Panc1 (cell line): ENCODE measurements at regions not wholly inside any gene's neighbourhood (a gene's known extent, or its start where the extent isn't known, plus 50 kb on each side); places are given as distances from the start of the nearest gene placed in this dataset.

Experiments
- ATAC-seq: fragments of 200-7000 bp; cut with Tn5 transposase; 2 replicates; pipeline ENCODE4 v1.9.1; 2020; ENCODE audit warnings: mild to moderate bottlenecking, moderate library complexity
- BruUV-seq: library from RNA; stranded (reverse); fragments of 400-500 nt; replicated peaks from 2 replicates; lab custom pipeline; 2021; lab: Mats Ljungman, UMichigan
- CTCF ChIA-PET: fragments of 300-600 bp; sonication (Branson Sonifier 250); formaldehyde crosslinking; loops from one replicate; lab custom pipeline; 2022; ENCODE audit warnings: antibody characterized with exemption; lab: Charles Lee
- POLR2A ChIA-PET: fragments of 300-600 bp; sonication (Branson Sonifier 250); formaldehyde crosslinking; loops from one replicate; lab custom pipeline; 2022; ENCODE audit warnings: antibody characterized with exemption; lab: Charles Lee
- DNase-seq: peaks from one replicate; pipeline ENCODE4 v3.0.0-alpha.2; 2010; ENCODE audit warnings: low read depth, low spot score
- H3K27ac ChIP-seq: 2 replicates; pipeline ENCODE4 v1.5.1; 2011; ENCODE audit warnings: mild to moderate bottlenecking, low read length, inconsistent platforms
- H3K27me3 ChIP-seq: fragments of 200-500 bp; sonication (Bioruptor generic); 2 replicates; pipeline ENCODE4 v1.6.0; 2014; ENCODE audit warnings: low read length, inconsistent platforms; ENCODE audit not compliant: control insufficient read depth, insufficient read depth
- H3K36me3 ChIP-seq: fragments of 200-500 bp; sonication (Bioruptor generic); 2 replicates; pipeline ENCODE4 v1.5.1; 2014; ENCODE audit warnings: inconsistent platforms, mild to moderate bottlenecking, low read length, moderate library complexity; ENCODE audit not compliant: control insufficient read depth, insufficient read depth
- H3K4me1 ChIP-seq: 2 replicates; pipeline ENCODE4 v1.5.1; 2011; ENCODE audit warnings: inconsistent platforms, mild to moderate bottlenecking, low read length, moderate library complexity; ENCODE audit not compliant: control insufficient read depth, insufficient read depth
- H3K4me3 ChIP-seq, 2 experiments: 2 replicates each; pipeline ENCODE4 v1.5.1; 2011 to 2012; ENCODE audit warnings: low read depth in 2 of 2, low read length in 2 of 2, mild to moderate bottlenecking in 2 of 2, inconsistent platforms in 1 of 2, moderate library complexity in 1 of 2
- H3K9me3 ChIP-seq: fragments of 200-500 bp; sonication (Bioruptor generic); 2 replicates; pipeline ENCODE4 v1.5.1; 2014; ENCODE audit warnings: low read depth, mild to moderate bottlenecking, inconsistent platforms, low read length, moderate library complexity; ENCODE audit not compliant: control insufficient read depth, insufficient read depth
- CTCF ChIP-seq: fragments of 450-650 bp; IDR thresholded peaks from 2 replicates; pipeline ENCODE4 v1.5.1; 2017; ENCODE audit warnings: mild to moderate bottlenecking
- POLR2AphosphoS5 ChIP-seq: IDR thresholded peaks from 2 replicates; pipeline ENCODE4 v1.6.1; 2012; ENCODE audit warnings: mild to moderate bottlenecking, low read depth, low read length, moderate library complexity
- SIN3A ChIP-seq: IDR thresholded peaks from 2 replicates; pipeline ENCODE4 v1.6.1; 2012; ENCODE audit warnings: low read depth, mild to moderate bottlenecking, low read length, moderate library complexity, borderline replicate concordance; ENCODE audit not compliant: insufficient read depth
- TCF7L2 ChIP-seq: IDR thresholded peaks from 2 replicates; pipeline ENCODE4 v1.6.1; 2011; ENCODE audit warnings: mild to moderate bottlenecking, low read depth, low read length, inconsistent platforms
- in situ Hi-C: cut with HindIII; loops from 2 replicates; pipeline ENCODE4 v1.10.0; 2016; ENCODE audit warnings: low sequenced_read_pairs, low pct_unique_long_range_greater_than_20kb
- intact Hi-C: fragments of 100-400 bp; cut with micrococcal nuclease; formaldehyde crosslinking; loops from one replicate; pipeline ENCODE4 v1.10.0; 2022; ENCODE audit not compliant: unreplicated experiment
- TF ChIP-seq, protein P1 (sequence below), 2 experiments: IDR thresholded peaks; 2 replicates each; pipeline ENCODE4 v1.6.1; 2011 to 2012; ENCODE audit warnings: low read depth in 2 of 2, control low read depth in 1 of 2, low read length in 1 of 2, mild to moderate bottlenecking in 1 of 2, moderate library complexity in 1 of 2; ENCODE audit not compliant: insufficient read depth in 1 of 2

DNA sequence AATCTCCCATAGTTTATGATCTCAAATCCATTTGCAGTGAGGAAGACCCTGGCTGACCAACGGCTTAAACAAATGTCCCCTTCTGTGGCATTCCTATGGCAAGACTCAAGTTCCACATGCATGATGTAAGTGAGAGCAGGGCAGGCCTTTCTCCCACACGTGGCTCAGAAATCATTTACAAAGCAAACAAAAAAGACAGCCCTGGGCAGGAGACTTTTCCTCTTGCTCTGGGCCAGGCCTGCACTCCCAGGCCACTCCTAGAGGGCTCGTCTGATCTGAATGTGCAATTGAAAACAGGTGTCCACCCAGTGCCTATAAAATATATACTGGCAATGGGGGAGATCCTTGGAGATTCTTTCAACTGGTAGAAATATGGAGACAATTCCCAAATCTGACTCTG lies 123.1 kb downstream of the DMRT2 start:
- POLR2A ChIA-PET: no interaction called here
- intact Hi-C loops (no loop called here), in situ Hi-C loops (no loop called here)
- H3K9me3 ChIP-seq: no peaks in the 10 kb centered on the region
- no peaks in the 10 kb centered on the region for H3K4me1 ChIP-seq
- no peaks in the 10 kb centered on the region for H3K36me3 ChIP-seq
- no TSS peak for BruUV-seq
- H3K4me3 ChIP-seq: no peak overlapping the region
- no peak for ATAC-seq
- no peak overlapping the region for H3K27ac ChIP-seq
- no peaks in the 10 kb centered on the region for H3K27me3 ChIP-seq
- CTCF ChIA-PET: no interaction called here
- no peak for DNase-seq
- TF ChIP-seq TCF7L2 (no peak), CTCF (no peak), POLR2AphosphoS5 (no peak), SIN3A (no peak)
- TF ChIP-seq, protein P1, sequence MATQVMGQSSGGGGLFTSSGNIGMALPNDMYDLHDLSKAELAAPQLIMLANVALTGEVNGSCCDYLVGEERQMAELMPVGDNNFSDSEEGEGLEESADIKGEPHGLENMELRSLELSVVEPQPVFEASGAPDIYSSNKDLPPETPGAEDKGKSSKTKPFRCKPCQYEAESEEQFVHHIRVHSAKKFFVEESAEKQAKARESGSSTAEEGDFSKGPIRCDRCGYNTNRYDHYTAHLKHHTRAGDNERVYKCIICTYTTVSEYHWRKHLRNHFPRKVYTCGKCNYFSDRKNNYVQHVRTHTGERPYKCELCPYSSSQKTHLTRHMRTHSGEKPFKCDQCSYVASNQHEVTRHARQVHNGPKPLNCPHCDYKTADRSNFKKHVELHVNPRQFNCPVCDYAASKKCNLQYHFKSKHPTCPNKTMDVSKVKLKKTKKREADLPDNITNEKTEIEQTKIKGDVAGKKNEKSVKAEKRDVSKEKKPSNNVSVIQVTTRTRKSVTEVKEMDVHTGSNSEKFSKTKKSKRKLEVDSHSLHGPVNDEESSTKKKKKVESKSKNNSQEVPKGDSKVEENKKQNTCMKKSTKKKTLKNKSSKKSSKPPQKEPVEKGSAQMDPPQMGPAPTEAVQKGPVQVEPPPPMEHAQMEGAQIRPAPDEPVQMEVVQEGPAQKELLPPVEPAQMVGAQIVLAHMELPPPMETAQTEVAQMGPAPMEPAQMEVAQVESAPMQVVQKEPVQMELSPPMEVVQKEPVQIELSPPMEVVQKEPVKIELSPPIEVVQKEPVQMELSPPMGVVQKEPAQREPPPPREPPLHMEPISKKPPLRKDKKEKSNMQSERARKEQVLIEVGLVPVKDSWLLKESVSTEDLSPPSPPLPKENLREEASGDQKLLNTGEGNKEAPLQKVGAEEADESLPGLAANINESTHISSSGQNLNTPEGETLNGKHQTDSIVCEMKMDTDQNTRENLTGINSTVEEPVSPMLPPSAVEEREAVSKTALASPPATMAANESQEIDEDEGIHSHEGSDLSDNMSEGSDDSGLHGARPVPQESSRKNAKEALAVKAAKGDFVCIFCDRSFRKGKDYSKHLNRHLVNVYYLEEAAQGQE (IDR thresholded peaks at IDR 0.05; ENCODE audit: insufficient read depth in 1 of 2, low read depth in 2 of 2, low read length in 1 of 2): no peak

DNA sequence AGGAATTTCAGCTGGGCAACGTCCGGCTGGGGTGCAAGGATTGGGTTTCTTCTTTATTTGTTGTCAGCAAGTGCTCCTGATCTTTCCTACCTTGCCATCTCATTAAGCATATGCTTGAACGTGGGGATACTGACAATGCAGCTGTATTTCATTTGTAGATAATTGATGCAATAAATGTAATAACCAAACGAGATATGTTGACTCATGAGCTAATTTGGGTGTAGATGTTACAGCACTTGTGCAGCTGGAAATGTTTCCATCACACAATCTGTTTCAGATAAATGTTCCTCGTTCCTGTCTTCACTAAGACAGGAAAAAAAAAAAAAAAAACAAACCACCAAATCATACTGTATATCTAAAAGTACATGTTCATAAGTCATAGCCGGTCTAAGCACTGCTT lies 123.8 kb downstream of the DMRT2 start:
- ATAC-seq (no peak), DNase-seq (no peak)
- no peaks in the 10 kb centered on the region for H3K36me3 ChIP-seq
- in situ Hi-C loops (no loop called here), intact Hi-C loops (no loop called here)
- no peak overlapping the region for H3K27ac ChIP-seq
- H3K4me1 ChIP-seq: no peaks in the 10 kb centered on the region
- H3K9me3 ChIP-seq: no peaks in the 10 kb centered on the region
- ChIA-PET POLR2A (no interaction called here), CTCF (no interaction called here)
- BruUV-seq: no TSS peak
- no peak overlapping the region for H3K4me3 ChIP-seq
- no peak for TF ChIP-seq TCF7L2
- TF ChIP-seq, protein P1 (IDR thresholded peaks at IDR 0.05; ENCODE audit: insufficient read depth in 1 of 2, low read depth in 2 of 2, low read length in 1 of 2): no peak
- TF ChIP-seq SIN3A: no peak
- TF ChIP-seq POLR2AphosphoS5: no peak
- TF ChIP-seq CTCF: no peak
- H3K27me3 ChIP-seq: no peaks in the 10 kb centered on the region
